ENCODE measurements at regions not wholly inside any gene's neighbourhood (a gene's known extent, or its start where the extent isn't known, plus 50 kb on each side); places are given as distances from the start of the nearest gene placed in this dataset.
"Not testable (repeated sequence)": the region's sequence is repeated elsewhere in the genome, so short reads cannot be mapped to it uniquely, and the experiment has no call there.

DNA sequence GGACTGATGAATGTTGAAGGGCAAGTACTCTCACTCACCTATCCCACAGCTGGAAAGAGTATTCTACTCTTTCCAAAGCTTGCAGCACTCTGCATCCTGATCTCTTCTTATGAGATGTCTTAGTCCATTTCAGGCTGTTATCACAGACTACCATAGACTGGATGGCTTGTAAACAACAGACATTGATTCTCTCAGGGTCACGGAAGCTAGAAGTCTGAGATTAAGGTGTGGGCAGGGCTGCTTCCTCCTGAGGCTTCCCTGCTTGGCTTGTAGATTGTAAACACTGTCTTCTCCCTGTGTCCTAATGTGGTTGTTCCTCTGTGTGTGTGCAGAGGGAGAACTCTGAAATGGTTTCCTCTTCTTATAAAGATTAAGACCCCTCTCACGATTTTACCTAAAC, 131.2 kb downstream of the MXRA5 start:
- peaks cover 0 to 7% (median 2%) of the 10 kb centered on the region in 3 donors for H3K9me3 Mint-ChIP-seq
- no peak overlapping the region for H3K4me3 Mint-ChIP-seq
- no peaks in the 10 kb centered on the region for H3K4me1 Mint-ChIP-seq
- no peaks in the 10 kb centered on the region for H3K36me3 Mint-ChIP-seq
- H3K27me3 Mint-ChIP-seq, result no peaks in the 10 kb centered on the region
- H3K27ac Mint-ChIP-seq, result no peak overlapping the region

DNA sequence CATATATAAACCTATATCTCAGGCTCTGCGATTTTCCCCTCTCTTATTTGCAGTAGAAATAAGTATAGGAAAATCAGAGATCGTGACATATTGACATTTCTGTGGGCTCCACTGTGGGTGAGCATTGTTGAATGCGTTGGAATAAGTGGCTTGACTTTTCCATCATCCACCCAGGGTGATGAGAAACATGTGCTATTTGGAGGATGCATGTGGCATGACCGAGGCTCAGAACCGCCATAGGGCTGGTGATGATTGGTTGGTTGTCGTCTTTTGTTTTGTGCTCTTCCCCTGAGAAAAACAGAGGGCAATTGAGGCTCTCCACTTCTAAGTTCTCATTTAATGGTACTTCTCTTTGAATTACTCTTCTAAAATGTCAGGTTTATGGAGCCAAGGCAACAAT, 140.1 kb downstream of the MXRA5 start:
- no peak overlapping the region for H3K27ac Mint-ChIP-seq
- no peak overlapping the region for H3K4me3 Mint-ChIP-seq
- no peaks in the 10 kb centered on the region for H3K36me3 Mint-ChIP-seq
- H3K9me3 Mint-ChIP-seq, result peaks cover 0 to 4% (median 1%) of the 10 kb centered on the region in 3 donors
- no peaks in the 10 kb centered on the region for H3K27me3 Mint-ChIP-seq
- no peaks in the 10 kb centered on the region for H3K4me1 Mint-ChIP-seq

DNA sequence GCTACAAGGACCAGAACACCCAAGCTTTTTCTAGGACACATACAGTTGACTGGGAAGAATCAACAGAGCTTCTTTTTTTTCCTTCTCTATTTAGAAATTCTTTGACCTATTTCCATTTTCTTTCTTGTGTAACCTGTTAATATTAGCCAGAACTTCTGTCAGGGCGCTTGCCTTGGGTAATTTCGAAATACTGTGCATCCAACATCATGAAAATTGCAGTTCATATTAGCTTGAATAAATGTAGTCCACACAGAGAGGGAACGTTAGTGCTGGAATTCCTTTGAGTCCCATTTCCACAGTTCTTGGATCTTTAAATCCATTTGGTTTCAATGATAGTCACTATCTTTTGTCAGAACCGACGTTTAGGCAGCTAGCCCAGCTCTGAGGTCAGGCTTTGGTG, 141.8 kb downstream of the MXRA5 start:
- Mint-ChIP-seq H3K27me3 (no peaks in the 10 kb centered on the region), H3K4me3 (no peak overlapping the region), H3K36me3 (no peaks in the 10 kb centered on the region), H3K9me3 (peaks cover 2 to 4% (median 4%) of the 10 kb centered on the region in 3 donors), H3K27ac (no peak overlapping the region), H3K4me1 (no peaks in the 10 kb centered on the region)

DNA sequence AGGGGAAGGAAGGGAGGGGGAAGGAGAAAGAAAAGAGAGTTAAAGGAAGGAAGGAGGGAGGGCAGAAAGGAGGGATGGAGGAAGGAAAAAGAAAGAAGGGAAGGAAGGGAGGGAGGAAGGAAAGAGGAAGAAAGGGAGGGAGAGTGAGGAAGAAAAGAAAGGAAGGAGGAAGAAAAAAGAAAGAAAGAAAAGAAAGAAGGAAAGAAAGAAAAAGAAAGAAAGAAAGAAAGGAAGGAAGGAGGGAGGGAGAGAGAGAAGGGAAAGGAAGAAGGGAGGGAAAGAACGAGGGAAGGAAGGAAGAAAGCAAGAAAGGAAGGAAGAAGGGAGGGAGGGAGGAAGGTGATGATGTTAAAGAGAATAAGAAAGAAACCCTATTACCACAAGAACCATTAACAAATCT, 150.6 kb downstream of the MXRA5 start:
- no peak overlapping the region for H3K4me3 Mint-ChIP-seq
- H3K4me1 Mint-ChIP-seq, result peaks cover 0 to 1% (median 0%) of the 10 kb centered on the region in 3 donors
- no peak overlapping the region for H3K27ac Mint-ChIP-seq
- peaks cover 4 to 23% (median 9%) of the 10 kb centered on the region in 3 donors for H3K9me3 Mint-ChIP-seq
- no peaks in the 10 kb centered on the region for H3K36me3 Mint-ChIP-seq
- H3K27me3 Mint-ChIP-seq, result no peaks in the 10 kb centered on the region

DNA sequence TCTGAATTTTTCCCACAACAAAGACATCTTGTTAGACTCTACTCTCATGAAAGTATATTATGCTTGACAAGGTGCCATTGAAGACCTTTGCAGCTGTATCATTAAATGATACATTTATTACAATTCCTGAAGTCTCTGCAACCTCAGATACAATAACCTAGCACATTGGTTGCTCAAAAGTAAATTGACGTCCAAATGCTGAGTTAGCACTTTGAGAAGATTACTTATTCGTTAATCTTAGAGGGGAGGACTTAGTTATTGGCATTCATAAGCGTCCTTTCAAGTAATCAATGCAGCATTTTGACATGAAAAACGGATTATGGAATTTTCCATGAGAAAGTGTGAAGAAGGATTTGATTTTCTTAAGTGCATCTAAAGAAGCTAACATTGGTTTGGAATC, 151.6 kb downstream of the ARSF start:
- Mint-ChIP-seq H3K36me3 (no peaks in the 10 kb centered on the region), H3K4me1 (peaks cover 0 to 1% (median 0%) of the 10 kb centered on the region in 3 donors), H3K27me3 (no peaks in the 10 kb centered on the region), H3K9me3 (peaks cover 2 to 11% (median 3%) of the 10 kb centered on the region in 3 donors), H3K4me3 (no peak overlapping the region), H3K27ac (no peak overlapping the region)

DNA sequence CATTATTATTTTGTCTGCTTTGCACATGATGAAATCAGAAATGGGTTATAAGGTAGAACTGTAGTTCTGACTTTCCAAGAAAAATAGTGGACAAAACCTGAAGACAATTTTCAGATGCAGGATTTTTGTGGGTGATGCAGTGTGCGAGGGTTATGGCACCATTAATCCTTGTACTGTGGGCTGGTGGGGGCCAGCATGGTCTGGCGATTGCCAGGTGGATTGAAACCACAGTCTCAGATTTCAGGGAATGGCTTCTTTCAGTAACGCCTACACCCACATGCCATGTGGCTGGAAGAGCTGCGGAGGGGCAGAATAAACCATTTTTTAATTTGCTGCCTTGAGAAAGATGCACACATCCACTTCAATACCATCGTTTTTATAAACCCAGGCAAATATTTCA, 150.5 kb downstream of the ARSF start:
- H3K27ac Mint-ChIP-seq, result no peak overlapping the region
- H3K27me3 Mint-ChIP-seq, result no peaks in the 10 kb centered on the region
- H3K4me3 Mint-ChIP-seq, result no peak overlapping the region
- H3K36me3 Mint-ChIP-seq, result no peaks in the 10 kb centered on the region
- H3K9me3 Mint-ChIP-seq, result peaks cover 2 to 7% (median 3%) of the 10 kb centered on the region in 3 donors
- peaks cover 0 to 1% (median 0%) of the 10 kb centered on the region in 3 donors for H3K4me1 Mint-ChIP-seq

DNA sequence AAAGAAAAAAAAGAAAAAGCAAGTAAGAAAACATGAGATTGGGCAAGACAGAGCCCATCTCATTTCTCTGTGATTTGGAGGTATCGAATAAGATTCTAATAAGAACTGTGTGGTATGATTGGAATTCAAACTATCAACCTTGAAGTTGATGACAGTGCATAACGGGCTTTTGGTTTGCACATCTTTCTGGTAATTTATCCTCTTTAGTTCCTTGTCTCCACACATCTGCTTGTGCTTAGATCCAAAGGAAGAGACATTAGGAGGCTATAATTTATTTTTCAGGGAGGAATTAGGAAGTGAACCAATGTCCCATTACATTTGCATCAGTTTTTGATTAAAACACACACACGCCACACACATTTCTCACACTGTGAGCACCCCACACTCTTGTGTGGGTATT, 149.9 kb downstream of the ARSF start:
- Mint-ChIP-seq H3K9me3 (peaks cover 2 to 7% (median 3%) of the 10 kb centered on the region in 3 donors), H3K27ac (no peak overlapping the region), H3K4me3 (no peak overlapping the region), H3K36me3 (no peaks in the 10 kb centered on the region), H3K27me3 (no peaks in the 10 kb centered on the region), H3K4me1 (peaks cover 0 to 1% (median 0%) of the 10 kb centered on the region in 3 donors)

DNA sequence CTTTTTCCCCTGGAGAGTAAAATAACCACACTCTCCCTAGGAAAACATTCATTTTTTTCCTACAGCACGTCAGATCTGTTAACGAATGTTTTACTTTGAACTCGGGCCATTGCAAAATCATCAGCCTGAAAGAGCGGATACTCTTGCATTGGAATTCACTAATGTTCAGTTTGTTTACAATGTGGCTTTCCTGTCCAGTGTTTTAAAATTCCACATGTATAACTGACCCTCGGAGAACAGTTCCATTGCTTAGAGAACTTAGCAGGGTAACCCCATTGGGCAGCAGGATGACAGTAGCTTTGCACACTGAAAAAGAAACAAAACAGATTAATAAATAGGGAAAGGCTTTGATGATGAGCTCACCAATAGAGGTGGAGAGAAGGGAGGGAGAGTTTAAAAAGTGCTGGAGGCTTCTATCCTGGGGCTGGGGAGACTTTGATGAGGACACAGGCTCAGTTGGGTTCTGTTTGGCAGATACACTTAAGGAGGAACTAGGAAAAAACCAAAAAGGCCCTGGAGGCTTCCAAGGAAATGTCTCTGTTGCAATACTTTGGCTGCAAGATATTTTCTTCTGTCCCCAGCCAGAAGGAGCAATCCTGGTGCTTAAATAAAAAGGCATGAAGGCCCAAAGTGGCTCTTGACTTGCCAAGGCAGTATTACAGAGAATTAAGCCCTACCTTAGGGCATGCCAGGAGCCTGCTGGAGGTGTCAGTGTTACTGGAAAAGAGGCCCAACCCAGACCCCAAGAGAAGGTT, 143.1 kb downstream of the ARSF start:
- Mint-ChIP-seq H3K36me3 (no peaks in the 10 kb centered on the region), H3K4me1 (no peaks in the 10 kb centered on the region), H3K27me3 (no peaks in the 10 kb centered on the region), H3K9me3 (peaks cover 0 to 3% (median 0%) of the 10 kb centered on the region in 3 donors), H3K27ac (peak overlapping the region in 1 of 3 donors; percentile 25), H3K4me3 (peak overlapping the region in 1 of 4 donors; percentile 32)

DNA sequence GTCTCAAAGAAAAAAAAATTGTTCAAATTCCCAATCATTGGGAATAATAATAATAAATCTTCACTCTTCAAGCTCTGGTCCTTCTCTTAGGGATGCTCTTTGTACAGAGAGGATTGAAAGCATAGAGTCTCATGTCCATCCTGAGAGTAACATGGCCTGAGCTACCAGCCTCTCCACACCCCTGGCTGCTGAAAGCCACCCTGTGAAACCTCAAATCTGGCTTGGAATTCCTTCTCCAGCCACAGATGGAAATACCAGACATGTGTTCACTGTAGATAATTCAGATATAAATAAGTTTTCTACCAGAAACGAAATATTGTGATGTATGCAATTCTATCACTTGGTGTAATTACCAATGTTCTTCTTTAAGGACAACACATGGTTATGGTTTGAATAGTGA, 140.6 kb downstream of the ARSF start:
- Mint-ChIP-seq H3K9me3 (peaks cover 0 to 3% (median 0%) of the 10 kb centered on the region in 3 donors), H3K4me3 (no peak overlapping the region), H3K36me3 (no peaks in the 10 kb centered on the region), H3K27me3 (no peaks in the 10 kb centered on the region), H3K4me1 (no peaks in the 10 kb centered on the region), H3K27ac (no peak overlapping the region)

DNA sequence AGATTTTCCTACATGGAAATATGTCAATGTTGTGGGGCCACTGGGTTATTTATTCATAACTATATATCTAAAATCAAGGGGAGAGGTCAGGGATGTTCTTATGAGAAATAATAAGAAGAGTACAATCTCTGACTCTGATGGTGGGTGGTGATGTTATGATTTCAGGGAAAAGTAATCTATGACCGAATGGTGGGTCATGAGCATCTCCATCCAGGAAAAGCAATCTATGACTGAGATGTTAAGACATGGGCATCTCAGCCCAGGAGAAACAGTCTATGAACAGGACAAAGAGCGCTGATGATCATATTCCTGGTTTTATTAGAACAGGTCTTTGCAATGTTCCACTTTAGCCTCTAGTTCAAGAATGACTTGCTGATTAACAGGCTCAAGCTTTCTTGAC, 137.1 kb downstream of the ARSF start:
- H3K27me3 Mint-ChIP-seq, result no peaks in the 10 kb centered on the region
- H3K4me1 Mint-ChIP-seq, result no peaks in the 10 kb centered on the region
- no peaks in the 10 kb centered on the region for H3K36me3 Mint-ChIP-seq
- H3K9me3 Mint-ChIP-seq, result peaks cover 0 to 3% (median 0%) of the 10 kb centered on the region in 3 donors
- H3K27ac Mint-ChIP-seq, result no peak overlapping the region
- no peak overlapping the region for H3K4me3 Mint-ChIP-seq

DNA sequence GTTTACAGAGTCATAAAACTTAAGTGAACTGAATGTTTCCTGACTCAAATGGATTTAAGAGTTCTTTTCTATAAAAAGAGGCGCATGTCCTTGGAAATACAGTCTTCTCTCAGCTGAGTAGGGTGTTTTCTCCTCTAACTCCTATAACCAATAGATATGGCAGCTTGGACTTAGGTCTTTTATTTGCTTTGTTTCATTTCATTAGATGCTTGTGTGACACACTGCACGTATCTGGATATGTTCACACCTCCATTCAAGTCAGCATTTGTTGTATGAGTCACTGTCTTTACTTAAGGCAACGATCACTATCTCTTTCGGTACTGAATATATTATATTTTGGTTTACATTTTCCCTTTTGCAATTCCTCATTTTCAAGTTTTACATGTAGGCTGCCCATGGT, 136.6 kb downstream of the ARSF start:
- Mint-ChIP-seq H3K9me3 (peaks cover 0 to 3% (median 0%) of the 10 kb centered on the region in 3 donors), H3K4me1 (no peaks in the 10 kb centered on the region), H3K27me3 (no peaks in the 10 kb centered on the region), H3K27ac (no peak overlapping the region), H3K36me3 (no peaks in the 10 kb centered on the region), H3K4me3 (no peak overlapping the region)

DNA sequence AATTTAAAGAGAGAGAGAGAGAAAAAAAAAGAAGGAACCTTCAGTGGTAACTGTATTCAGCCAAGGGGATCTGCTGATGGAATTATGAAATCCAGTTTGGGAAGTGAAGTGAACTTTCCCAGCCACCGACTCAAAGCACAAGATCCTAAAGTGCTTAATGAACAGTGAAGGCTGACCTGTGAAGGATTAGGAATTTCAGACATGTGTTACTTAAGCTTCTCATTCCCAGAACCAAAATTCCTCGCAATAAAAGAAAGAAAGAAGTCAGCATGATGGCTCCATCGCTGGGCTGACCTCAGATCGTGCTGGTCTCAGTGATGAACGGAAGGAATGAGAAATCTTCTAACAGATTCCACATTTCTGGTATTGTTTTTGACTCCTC, 135.2 kb downstream of the ARSF start:
- Mint-ChIP-seq H3K4me3 (no peak overlapping the region), H3K27ac (no peak overlapping the region), H3K4me1 (no peaks in the 10 kb centered on the region), H3K27me3 (peaks cover 2% of the 10 kb centered on the region), H3K36me3 (no peaks in the 10 kb centered on the region), H3K9me3 (no peaks in the 10 kb centered on the region)

DNA sequence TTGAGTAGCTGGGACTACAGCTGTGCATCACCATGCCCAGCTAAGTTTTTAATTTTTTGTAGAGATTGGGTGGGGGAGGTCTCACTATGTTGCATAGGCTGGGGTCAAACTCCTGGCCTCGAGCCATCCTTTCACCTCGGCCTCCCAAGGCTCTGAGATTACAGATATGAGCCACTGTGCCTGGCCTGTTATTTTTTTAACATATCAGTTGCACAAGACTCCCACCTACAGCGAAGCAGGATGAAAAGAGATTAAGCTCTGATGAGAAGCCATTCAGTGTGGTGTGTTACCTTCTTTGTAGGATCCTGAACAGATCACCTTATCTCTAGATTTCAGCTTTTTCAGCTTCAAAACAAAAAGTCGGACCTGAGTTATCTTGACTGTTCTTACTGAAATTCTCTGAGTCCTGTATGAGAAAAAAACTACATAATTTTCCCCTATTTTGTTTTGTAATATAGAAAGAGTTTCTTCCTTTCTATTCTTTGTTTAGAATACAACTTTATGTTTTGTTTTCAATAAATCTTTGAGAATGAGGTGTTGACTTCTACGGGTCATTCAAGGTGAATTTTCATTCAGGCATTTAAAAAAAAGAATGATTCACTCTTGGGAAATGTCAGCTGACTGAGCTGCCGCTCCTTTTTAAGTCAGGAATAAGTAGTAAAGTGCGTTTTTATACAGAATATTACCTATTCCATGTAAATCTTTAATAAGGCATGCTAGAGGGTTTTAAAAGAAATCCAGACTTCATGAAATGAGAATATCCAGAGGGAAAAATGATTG, 134.6 kb downstream of the ARSF start:
- no peaks in the 10 kb centered on the region for H3K4me1 Mint-ChIP-seq
- H3K36me3 Mint-ChIP-seq, result no peaks in the 10 kb centered on the region
- peaks cover 2% of the 10 kb centered on the region for H3K27me3 Mint-ChIP-seq
- H3K4me3 Mint-ChIP-seq, result no peak overlapping the region
- H3K9me3 Mint-ChIP-seq, result peaks cover 0 to 2% (median 0%) of the 10 kb centered on the region in 3 donors
- H3K27ac Mint-ChIP-seq, result no peak overlapping the region

DNA sequence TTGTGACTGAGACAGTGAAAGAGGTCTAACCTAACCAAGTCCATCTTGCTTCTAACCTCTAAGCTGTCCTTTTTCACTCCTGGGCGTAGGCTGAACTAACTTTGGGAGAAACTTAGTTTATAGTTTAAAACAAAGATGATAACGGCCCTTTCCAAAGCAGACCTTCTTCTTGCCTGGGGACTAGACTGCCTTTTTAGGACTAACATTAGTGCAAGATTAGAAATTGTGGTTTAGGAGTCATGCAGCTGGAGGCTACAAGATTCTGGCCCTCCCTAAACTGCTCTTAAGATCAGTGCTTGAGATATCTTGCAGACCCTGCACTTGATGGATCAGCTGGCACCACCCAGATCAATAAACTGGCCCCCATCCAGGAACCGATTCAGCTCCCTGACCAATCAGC, 130.9 kb downstream of the ARSF start:
- not testable (repeated sequence) for H3K4me1 Mint-ChIP-seq, H3K36me3 Mint-ChIP-seq, H3K27me3 Mint-ChIP-seq, H3K4me3 Mint-ChIP-seq, H3K27ac Mint-ChIP-seq, H3K9me3 Mint-ChIP-seq

DNA sequence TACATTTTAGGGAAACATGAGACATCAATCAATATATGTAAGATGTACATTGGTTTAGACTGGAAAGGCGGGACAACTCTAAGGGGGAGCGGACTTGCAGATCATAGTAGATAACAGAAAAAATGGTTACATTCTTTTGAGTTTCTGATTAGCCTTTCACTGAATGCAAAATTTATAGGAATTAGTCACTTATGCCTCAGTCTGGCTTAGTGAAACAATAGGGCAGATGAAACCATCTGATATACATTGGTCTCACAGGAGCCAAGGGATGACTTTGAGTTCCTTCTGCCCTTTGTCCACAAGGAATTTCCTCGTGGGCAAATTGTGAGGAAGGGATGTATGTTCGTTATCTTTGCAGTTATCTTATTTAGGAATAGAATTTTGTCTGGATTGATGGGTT, 128.2 kb downstream of the ARSF start:
- peaks cover 2% of the 10 kb centered on the region for H3K27me3 Mint-ChIP-seq

DNA sequence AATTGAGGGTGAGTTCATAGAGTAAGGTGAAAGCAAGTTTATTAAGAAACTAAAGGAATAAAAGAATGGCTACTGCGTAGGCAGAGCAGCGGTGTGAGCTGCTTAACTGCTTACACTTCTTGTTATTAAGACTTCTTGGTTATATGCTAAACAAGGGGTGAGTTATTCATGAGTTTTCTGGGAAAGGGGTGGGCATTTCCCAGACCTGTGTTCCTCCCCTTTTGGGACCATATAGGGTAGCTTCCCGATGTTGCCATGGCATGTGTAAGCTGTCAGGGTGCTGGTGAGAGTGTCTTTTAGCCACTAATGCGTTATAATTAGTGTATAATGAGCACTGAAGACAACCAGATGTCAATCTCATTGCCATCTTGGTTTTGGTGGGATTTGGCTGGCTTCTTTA, 126.5 kb downstream of the ARSF start:
- Mint-ChIP-seq H3K36me3 (no peaks in the 10 kb centered on the region), H3K9me3 (peaks cover 4 to 5% (median 5%) of the 10 kb centered on the region in 3 donors), H3K4me1 (no peaks in the 10 kb centered on the region), H3K27ac (no peak overlapping the region), H3K27me3 (peaks cover 2% of the 10 kb centered on the region), H3K4me3 (no peak overlapping the region)

More for the DNA sequence above, 128.2 kb downstream of the ARSF start:
- peaks cover 3 to 5% (median 5%) of the 10 kb centered on the region in 3 donors for H3K9me3 Mint-ChIP-seq
- H3K4me1 Mint-ChIP-seq, result no peaks in the 10 kb centered on the region
- H3K36me3 Mint-ChIP-seq, result no peaks in the 10 kb centered on the region
- no peak overlapping the region for H3K27ac Mint-ChIP-seq
- no peak overlapping the region for H3K4me3 Mint-ChIP-seq
